Rectal smooth muscle tissue (tissue), 1 donor: ENCODE measurements at regions not wholly inside any gene's neighbourhood (a gene's known extent, or its start where the extent isn't known, plus 50 kb on each side); places are given as distances from the start of the nearest gene placed in this dataset.
"Not testable (repeated sequence)": the region's sequence is repeated elsewhere in the genome, so short reads cannot be mapped to it uniquely, and the experiment has no call there.

ENCODE experiments used
- H3K27ac ChIP-seq: one replicate; pipeline ENCODE4 v1.7.0; 2013; ENCODE audit warnings: low read depth, low read length, inconsistent platforms
- H3K27me3 ChIP-seq: one replicate; pipeline ENCODE4 v1.7.0; 2013; ENCODE audit warnings: low read length; ENCODE audit not compliant: control insufficient read depth, insufficient read depth
- H3K36me3 ChIP-seq: one replicate; pipeline ENCODE4 v1.7.0; 2013; ENCODE audit warnings: low read length; ENCODE audit not compliant: control insufficient read depth, insufficient read depth
- H3K4me1 ChIP-seq: one replicate; pipeline ENCODE4 v1.7.0; 2013; ENCODE audit warnings: low read length; ENCODE audit not compliant: control insufficient read depth, insufficient read depth
- H3K4me3 ChIP-seq: one replicate; pipeline ENCODE4 v1.7.0; 2013; ENCODE audit warnings: low read length
- H3K9ac ChIP-seq: one replicate; pipeline ENCODE4 v1.7.0; 2013; ENCODE audit warnings: low read length

GRCh38 chr14:43128429-43128828 is 1378.7 kb downstream of the FSCB start:
- not testable (repeated sequence) for H3K4me3 ChIP-seq, H3K27ac ChIP-seq, H3K9ac ChIP-seq, H3K27me3 ChIP-seq, H3K4me1 ChIP-seq, H3K36me3 ChIP-seq

- H3K27me3 ChIP-seq, H3K36me3 ChIP-seq, H3K4me3 ChIP-seq, H3K27ac ChIP-seq, H3K9ac ChIP-seq, H3K4me1 ChIP-seq: not testable (repeated sequence)
Observed at GRCh38 chr14:43127874-43128273, 1379.2 kb downstream of the FSCB start.

- H3K27me3 ChIP-seq = no peaks in the 10 kb centered on the region
- H3K27ac ChIP-seq = no peak overlapping the region
- H3K4me1 ChIP-seq = no peaks in the 10 kb centered on the region
- no peak overlapping the region for H3K4me3 ChIP-seq
- no peaks in the 10 kb centered on the region for H3K36me3 ChIP-seq
- no peak overlapping the region for H3K9ac ChIP-seq
Observed at GRCh38 chr14:43123544-43123943, 1383.5 kb downstream of the FSCB start.

GRCh38 chr14:43119672-43120071 is 1387.4 kb downstream of the FSCB start:
- Histone ChIP-seq H3K4me3 (no peak overlapping the region), H3K27ac (no peak overlapping the region)

GRCh38 chr14:43116341-43116740 is 1390.7 kb downstream of the FSCB start:
- H3K4me3 ChIP-seq = no peak overlapping the region
- H3K4me1 ChIP-seq = no peaks in the 10 kb centered on the region
- no peak overlapping the region for H3K27ac ChIP-seq
- no peaks in the 10 kb centered on the region for H3K27me3 ChIP-seq
- H3K9ac ChIP-seq = no peak overlapping the region
- no peaks in the 10 kb centered on the region for H3K36me3 ChIP-seq

More at GRCh38 chr14:43119672-43120071, 1387.4 kb downstream of the FSCB start:
- H3K4me1 ChIP-seq = no peaks in the 10 kb centered on the region
- H3K9ac ChIP-seq = no peak overlapping the region
- H3K27me3 ChIP-seq = no peaks in the 10 kb centered on the region
- no peaks in the 10 kb centered on the region for H3K36me3 ChIP-seq

GRCh38 chr14:43105305-43105704 is 1401.8 kb downstream of the FSCB start:
- Histone ChIP-seq H3K27me3 (no peaks in the 10 kb centered on the region), H3K9ac (no peak overlapping the region), H3K36me3 (no peaks in the 10 kb centered on the region), H3K4me1 (no peaks in the 10 kb centered on the region), H3K27ac (no peak overlapping the region), H3K4me3 (no peak overlapping the region)

- no peak overlapping the region for H3K9ac ChIP-seq
- H3K27ac ChIP-seq = no peak overlapping the region
- H3K36me3 ChIP-seq = no peaks in the 10 kb centered on the region
- H3K4me1 ChIP-seq = no peaks in the 10 kb centered on the region
- no peak overlapping the region for H3K4me3 ChIP-seq
- H3K27me3 ChIP-seq = no peaks in the 10 kb centered on the region
Observed at GRCh38 chr14:43090380-43090779, 1416.7 kb downstream of the FSCB start.

- Histone ChIP-seq H3K4me3 (no peak overlapping the region), H3K4me1 (no peaks in the 10 kb centered on the region), H3K36me3 (no peaks in the 10 kb centered on the region)
Observed at GRCh38 chr14:43087666-43088065, 1419.4 kb downstream of the FSCB start.

GRCh38 chr14:43085819-43086218 is 1421.3 kb downstream of the FSCB start:
- Histone ChIP-seq H3K4me3 (no peak overlapping the region), H3K4me1 (no peaks in the 10 kb centered on the region), H3K9ac (no peak overlapping the region), H3K27ac (no peak overlapping the region), H3K36me3 (no peaks in the 10 kb centered on the region), H3K27me3 (no peaks in the 10 kb centered on the region)

More at GRCh38 chr14:43087666-43088065, 1419.4 kb downstream of the FSCB start:
- no peak overlapping the region for H3K9ac ChIP-seq
- no peak overlapping the region for H3K27ac ChIP-seq
- H3K27me3 ChIP-seq = no peaks in the 10 kb centered on the region

GRCh38 chr14:43067372-43067771 is 1439.7 kb downstream of the FSCB start:
- H3K9ac ChIP-seq, H3K4me1 ChIP-seq, H3K36me3 ChIP-seq, H3K27me3 ChIP-seq, H3K27ac ChIP-seq, H3K4me3 ChIP-seq: not testable (repeated sequence)

GRCh38 chr14:43056106-43056505 is 1449.4 kb downstream of the LRFN5 start:
- no peak overlapping the region for H3K9ac ChIP-seq
- H3K27ac ChIP-seq = no peak overlapping the region
- no peaks in the 10 kb centered on the region for H3K4me1 ChIP-seq
- H3K27me3 ChIP-seq = no peaks in the 10 kb centered on the region
- H3K4me3 ChIP-seq = no peak overlapping the region
- H3K36me3 ChIP-seq = no peaks in the 10 kb centered on the region

- H3K27me3 ChIP-seq = no peaks in the 10 kb centered on the region
- no peak overlapping the region for H3K9ac ChIP-seq
- no peak overlapping the region for H3K4me3 ChIP-seq
- H3K36me3 ChIP-seq = no peaks in the 10 kb centered on the region
- no peaks in the 10 kb centered on the region for H3K4me1 ChIP-seq
- no peak overlapping the region for H3K27ac ChIP-seq
Observed at GRCh38 chr14:43052897-43053296, 1446.2 kb downstream of the LRFN5 start.

GRCh38 chr14:43043850-43044249 is 1437.2 kb downstream of the LRFN5 start:
- Histone ChIP-seq H3K4me1 (no peaks in the 10 kb centered on the region), H3K27me3 (no peaks in the 10 kb centered on the region), H3K27ac (no peak overlapping the region), H3K36me3 (no peaks in the 10 kb centered on the region), H3K4me3 (no peak overlapping the region), H3K9ac (no peak overlapping the region)
